Nucleus accumbens (tissue), 56 donors: ENCODE measurements at regions not wholly inside any gene's neighbourhood (a gene's known extent, or its start where the extent isn't known, plus 50 kb on each side); places are given as distances from the start of the nearest gene placed in this dataset.

Experiments
- DNase-seq, 56 donors: peaks; one replicate each; lab custom pipeline; 2025; lab: John Stamatoyannopoulos, UW

GRCh38 chr3:193869221-193870201 lies 266.4 kb upstream of the HES1 start:
- DNase-seq: peak in 29 of 56 donors; percentile 2 to 62 (median 14)

- no peak for DNase-seq
Measured at GRCh38 chr3:193870376-193871219, 265.4 kb upstream of the HES1 start.

GRCh38 chr3:193871220-193871485 lies 264.8 kb upstream of the HES1 start:
- DNase-seq: no peak

GRCh38 chr3:193872265-193872753 lies 263.6 kb upstream of the HES1 start:
- no peak for DNase-seq

GRCh38 chr3:193873426-193874201 lies 262.3 kb upstream of the HES1 start:
- no peak for DNase-seq

GRCh38 chr3:193874512-193874911 lies 261.4 kb upstream of the HES1 start:
- DNase-seq: no peak

- DNase-seq: no peak
Measured at GRCh38 chr3:193874997-193875593, 260.9 kb upstream of the HES1 start.

GRCh38 chr3:193875601-193876321 lies 260.2 kb upstream of the HES1 start:
- no peak for DNase-seq

- no peak for DNase-seq
Measured at GRCh38 chr3:193879099-193879863, 256.7 kb upstream of the HES1 start.

- DNase-seq: no peak
Measured at GRCh38 chr3:193879864-193880242, 256.1 kb upstream of the HES1 start.

- DNase-seq: no peak
Measured at GRCh38 chr3:193882091-193882490, 253.9 kb upstream of the HES1 start.

- DNase-seq: no peak
Measured at GRCh38 chr3:193883551-193883950, 252.4 kb upstream of the HES1 start.

GRCh38 chr3:193884027-193884426 lies 251.9 kb upstream of the HES1 start:
- DNase-seq: no peak

- DNase-seq: no peak
Measured at GRCh38 chr3:193884652-193885051, 251.3 kb upstream of the HES1 start.

- DNase-seq: no peak
Measured at GRCh38 chr3:193885832-193886231, 250.1 kb upstream of the HES1 start.

GRCh38 chr3:193890016-193890897 lies 245.7 kb upstream of the HES1 start:
- no peak for DNase-seq

GRCh38 chr3:193894121-193894863 lies 241.7 kb upstream of the HES1 start:
- DNase-seq: no peak
